GM06990 (cell line): ENCODE measurements at regions not wholly inside any gene's neighbourhood (a gene's known extent, or its start where the extent isn't known, plus 50 kb on each side); places are given as distances from the start of the nearest gene placed in this dataset.

Source experiments
- DNase-seq: peaks from one replicate; pipeline ENCODE4 v3.0.0-alpha.2; 2011; ENCODE audit not compliant: insufficient read length; ENCODE audit errors: extremely low read depth
- H3K27me3 ChIP-seq: replicated peaks from 2 replicates; pipeline ENCODE4 v1.6.0; 2011; ENCODE audit warnings: low read length; ENCODE audit not compliant: control insufficient read depth, insufficient read depth
- H3K36me3 ChIP-seq: 2 replicates; pipeline ENCODE4 v1.5.1; 2011; ENCODE audit warnings: low read length; ENCODE audit not compliant: control insufficient read depth, insufficient read depth
- H3K4me3 ChIP-seq: replicated peaks from 2 replicates; pipeline ENCODE4 v1.5.1; 2011; ENCODE audit warnings: low read depth, mild to moderate bottlenecking, control low read depth, low read length
- CTCF ChIP-seq: IDR thresholded peaks from 2 replicates; pipeline ENCODE4 v1.5.1; 2011; ENCODE audit warnings: low read length, control low read depth, mild to moderate bottlenecking, inconsistent platforms; ENCODE audit not compliant: insufficient read depth, poor library complexity, severe bottlenecking

GRCh38 chr20:57759724-57760123 lies 49.9 kb upstream of the PMEPA1 start:
- TF ChIP-seq CTCF: no peak
- Histone ChIP-seq H3K4me3 (no peak overlapping the region), H3K27me3 (no peaks in the 10 kb centered on the region; the same call in 1 of the 2 replicates), H3K36me3 (no peaks in the 10 kb centered on the region)
- DNase-seq: no peak
